ENCODE measurements at regions not wholly inside any gene's neighbourhood (a gene's known extent, or its start where the extent isn't known, plus 50 kb on each side); places are given as distances from the start of the nearest gene placed in this dataset.
"Not testable (repeated sequence)": the region's sequence is repeated elsewhere in the genome, so short reads cannot be mapped to it uniquely, and the experiment has no call there.

DNA sequence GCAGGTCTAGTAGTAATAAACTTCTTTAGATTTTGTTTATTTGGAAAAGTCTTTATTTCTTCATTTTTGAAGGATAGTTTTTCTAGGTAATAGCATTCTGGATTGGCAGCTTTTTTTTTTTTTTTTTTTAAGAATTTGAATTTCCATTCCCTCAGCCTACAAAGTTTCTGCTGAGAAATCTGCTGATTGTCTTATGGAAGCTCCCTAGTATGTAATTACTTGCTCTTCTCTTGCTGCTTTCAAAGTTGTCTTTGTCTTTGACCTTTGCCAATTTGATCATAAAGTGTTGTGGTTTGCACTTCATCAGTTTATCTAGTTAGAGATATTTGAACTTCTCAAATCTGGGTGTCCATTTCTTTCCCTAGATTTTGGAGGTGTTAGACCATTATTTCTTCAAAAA lies 82.2 kb upstream of the GMDS start:
- H3K4me1 Mint-ChIP-seq (ENCODE audit: low read depth), result no peaks in the 10 kb centered on the region
- H3K9me3 Mint-ChIP-seq, result peaks cover 48% of the 10 kb centered on the region
- no peak overlapping the region for H3K27ac Mint-ChIP-seq
- no peak overlapping the region for H3K4me3 Mint-ChIP-seq
- no peak for DNase-seq
- TF ChIP-seq, protein P1, sequence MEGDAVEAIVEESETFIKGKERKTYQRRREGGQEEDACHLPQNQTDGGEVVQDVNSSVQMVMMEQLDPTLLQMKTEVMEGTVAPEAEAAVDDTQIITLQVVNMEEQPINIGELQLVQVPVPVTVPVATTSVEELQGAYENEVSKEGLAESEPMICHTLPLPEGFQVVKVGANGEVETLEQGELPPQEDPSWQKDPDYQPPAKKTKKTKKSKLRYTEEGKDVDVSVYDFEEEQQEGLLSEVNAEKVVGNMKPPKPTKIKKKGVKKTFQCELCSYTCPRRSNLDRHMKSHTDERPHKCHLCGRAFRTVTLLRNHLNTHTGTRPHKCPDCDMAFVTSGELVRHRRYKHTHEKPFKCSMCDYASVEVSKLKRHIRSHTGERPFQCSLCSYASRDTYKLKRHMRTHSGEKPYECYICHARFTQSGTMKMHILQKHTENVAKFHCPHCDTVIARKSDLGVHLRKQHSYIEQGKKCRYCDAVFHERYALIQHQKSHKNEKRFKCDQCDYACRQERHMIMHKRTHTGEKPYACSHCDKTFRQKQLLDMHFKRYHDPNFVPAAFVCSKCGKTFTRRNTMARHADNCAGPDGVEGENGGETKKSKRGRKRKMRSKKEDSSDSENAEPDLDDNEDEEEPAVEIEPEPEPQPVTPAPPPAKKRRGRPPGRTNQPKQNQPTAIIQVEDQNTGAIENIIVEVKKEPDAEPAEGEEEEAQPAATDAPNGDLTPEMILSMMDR (IDR thresholded peaks at IDR 0.05), result no peak
- H3K27me3 Mint-ChIP-seq (ENCODE audit: insufficient read depth), result no peaks in the 10 kb centered on the region; the same call in 1 of the 2 replicates
- H3K36me3 Mint-ChIP-seq (ENCODE audit: low read depth), result peaks cover 27% of the 10 kb centered on the region

GRCh38 chr6:2324166-2324953 lies 79.0 kb upstream of the GMDS start:
- TF ChIP-seq, protein P1 (IDR thresholded peaks at IDR 0.05), result no peak
- Mint-ChIP-seq H3K4me3 (no peak overlapping the region), H3K27me3 (ENCODE audit: insufficient read depth) (no peaks in the 10 kb centered on the region; the same call in 1 of the 2 replicates), H3K9me3 (peaks cover 50% of the 10 kb centered on the region), H3K27ac (no peak overlapping the region), H3K36me3 (ENCODE audit: low read depth) (peaks cover 27% of the 10 kb centered on the region), H3K4me1 (ENCODE audit: low read depth) (no peaks in the 10 kb centered on the region)
- DNase-seq, result no peak

DNA sequence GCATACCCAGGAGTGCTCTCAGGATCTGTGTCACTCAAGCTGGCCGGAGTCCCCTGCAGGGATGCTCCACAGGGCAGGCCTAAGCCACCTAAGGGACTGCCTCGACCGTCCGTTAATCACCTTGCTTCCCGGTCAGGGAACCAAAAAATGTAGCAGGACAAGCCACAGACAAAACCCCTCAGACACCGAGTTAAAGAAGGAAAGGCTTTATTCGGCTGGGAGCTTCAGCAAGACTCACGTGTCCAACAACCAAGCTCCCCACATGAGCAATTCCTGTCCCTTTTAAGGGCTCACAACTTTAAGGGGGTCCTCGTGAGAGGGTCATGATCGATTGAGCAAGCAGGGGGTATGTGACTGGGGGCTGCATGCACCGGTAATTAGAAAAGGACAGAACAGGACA lies 72.1 kb upstream of the GMDS start:
- not testable (repeated sequence) for H3K36me3 Mint-ChIP-seq (ENCODE audit: low read depth); H3K4me1 Mint-ChIP-seq (ENCODE audit: low read depth); H3K27me3 Mint-ChIP-seq (ENCODE audit: insufficient read depth); H3K4me3 Mint-ChIP-seq; H3K27ac Mint-ChIP-seq; DNase-seq
- H3K9me3 Mint-ChIP-seq, result peaks cover 21% of the 10 kb centered on the region

- TF ChIP-seq, protein P1 (IDR thresholded peaks at IDR 0.05), result no peak
- H3K4me3 Mint-ChIP-seq, result no peak overlapping the region
- H3K27ac Mint-ChIP-seq, result no peak overlapping the region
- no peak for DNase-seq
- H3K9me3 Mint-ChIP-seq, result peaks cover 15% of the 10 kb centered on the region
- H3K36me3 Mint-ChIP-seq (ENCODE audit: low read depth), result no peaks in the 10 kb centered on the region
- no peaks in the 10 kb centered on the region for H3K4me1 Mint-ChIP-seq (ENCODE audit: low read depth)
- H3K27me3 Mint-ChIP-seq (ENCODE audit: insufficient read depth), result peaks cover 2% of the 10 kb centered on the region
Measured at GRCh38 chr6:2314641-2315040, 69.2 kb upstream of the GMDS start.

GRCh38 chr6:2310042-2310441 lies 64.6 kb upstream of the GMDS start:
- TF ChIP-seq, protein P1 (IDR thresholded peaks at IDR 0.05), result no peak
- H3K4me1 Mint-ChIP-seq (ENCODE audit: low read depth), result no peaks in the 10 kb centered on the region
- no peak for DNase-seq
- peaks cover 1% of the 10 kb centered on the region; the same call in 1 of the 2 replicates for H3K36me3 Mint-ChIP-seq (ENCODE audit: low read depth)
- H3K27ac Mint-ChIP-seq, result no peak overlapping the region
- H3K27me3 Mint-ChIP-seq (ENCODE audit: insufficient read depth), result peaks cover 2% of the 10 kb centered on the region; the same call in 1 of the 2 replicates
- peaks cover 2% of the 10 kb centered on the region; the same call in 1 of the 2 replicates for H3K9me3 Mint-ChIP-seq
- H3K4me3 Mint-ChIP-seq, result no peak overlapping the region

DNA sequence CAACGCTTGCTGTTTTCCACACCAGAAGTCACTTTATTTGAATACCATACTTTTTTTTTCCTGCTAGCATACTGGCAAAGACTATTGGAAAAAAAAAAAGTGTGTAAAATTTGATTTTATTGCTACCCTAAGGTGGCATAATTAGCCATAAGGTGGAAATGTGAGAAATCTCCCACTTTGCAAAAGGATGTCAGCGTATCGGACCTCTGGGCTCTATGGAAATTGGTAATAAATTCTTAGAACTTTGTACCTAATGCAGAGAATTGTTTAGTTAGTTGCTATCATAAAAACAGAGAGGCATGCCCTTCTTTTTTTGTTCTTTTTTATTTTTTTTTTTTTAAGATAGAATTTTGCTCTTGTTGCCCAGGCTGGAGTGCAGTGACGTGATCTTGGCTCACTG lies 63.7 kb upstream of the GMDS start:
- H3K27ac Mint-ChIP-seq, result no peak overlapping the region
- H3K4me3 Mint-ChIP-seq, result no peak overlapping the region
- H3K27me3 Mint-ChIP-seq (ENCODE audit: insufficient read depth), result peaks cover 2% of the 10 kb centered on the region; the same call in 1 of the 2 replicates
- DNase-seq, result no peak
- H3K36me3 Mint-ChIP-seq (ENCODE audit: low read depth), result peaks cover 5% of the 10 kb centered on the region; the same call in 1 of the 2 replicates
- H3K4me1 Mint-ChIP-seq (ENCODE audit: low read depth), result no peaks in the 10 kb centered on the region
- TF ChIP-seq, protein P1 (IDR thresholded peaks at IDR 0.05), result no peak
- peaks cover 7% of the 10 kb centered on the region; the same call in 1 of the 2 replicates for H3K9me3 Mint-ChIP-seq

Measured in HFFc6 (cell line).